HG03139 (cell line): ENCODE measurements at regions not wholly inside any gene's neighbourhood (a gene's known extent, or its start where the extent isn't known, plus 50 kb on each side); places are given as distances from the start of the nearest gene placed in this dataset.

ENCODE experiments used
- ATAC-seq: cut with Tn5 transposase; IDR thresholded peaks from one replicate; pipeline ENCODE4 v1.9.1; 2021; ENCODE audit not compliant: unreplicated experiment

GRCh38 chr7:131011976-131012375 lies 278.0 kb upstream of the KLF14 start:
- no peak for ATAC-seq

GRCh38 chr7:131012477-131013031 lies 278.5 kb upstream of the KLF14 start:
- no peak for ATAC-seq

GRCh38 chr7:131013716-131014115 lies 279.7 kb upstream of the KLF14 start:
- no peak for ATAC-seq

- no peak for ATAC-seq
Observed at GRCh38 chr7:131014906-131015656, 281.1 kb upstream of the KLF14 start.

GRCh38 chr7:131015657-131015958 lies 281.6 kb upstream of the KLF14 start:
- ATAC-seq = no peak

- no peak for ATAC-seq
Observed at GRCh38 chr7:131016230-131016629, 282.2 kb upstream of the KLF14 start.

- ATAC-seq = no peak
Observed at GRCh38 chr7:131019351-131019750, 285.3 kb upstream of the KLF14 start.

GRCh38 chr7:131020759-131021261 lies 286.8 kb upstream of the KLF14 start:
- peak; percentile 39 for ATAC-seq

GRCh38 chr7:131021460-131021859 lies 287.5 kb upstream of the KLF14 start:
- no peak for ATAC-seq

- ATAC-seq = no peak
Observed at GRCh38 chr7:131021902-131022301, 287.9 kb upstream of the KLF14 start.

- no peak for ATAC-seq
Observed at GRCh38 chr7:131026297-131027000, 292.4 kb upstream of the KLF14 start.

- no peak for ATAC-seq
Observed at GRCh38 chr7:131027287-131027773, 293.3 kb upstream of the KLF14 start.

GRCh38 chr7:131028295-131028694 lies 294.3 kb upstream of the KLF14 start:
- ATAC-seq = no peak

- ATAC-seq = no peak
Observed at GRCh38 chr7:131029002-131029401, 295.0 kb upstream of the KLF14 start.

GRCh38 chr7:131031099-131031868 lies 296.4 kb upstream of the MKLN1 start:
- ATAC-seq = peak; percentile 51

- no peak for ATAC-seq
Observed at GRCh38 chr7:131032786-131033185, 294.9 kb upstream of the MKLN1 start.

- ATAC-seq = no peak
Observed at GRCh38 chr7:131034166-131034881, 293.4 kb upstream of the MKLN1 start.

- ATAC-seq = no peak
Observed at GRCh38 chr7:131035088-131035770, 292.4 kb upstream of the MKLN1 start.

- ATAC-seq = no peak
Observed at GRCh38 chr7:131038153-131038552, 289.5 kb upstream of the MKLN1 start.

GRCh38 chr7:131039355-131039762 lies 288.3 kb upstream of the MKLN1 start:
- no peak for ATAC-seq
